ENCODE measurements at regions not wholly inside any gene's neighbourhood (a gene's known extent, or its start where the extent isn't known, plus 50 kb on each side); places are given as distances from the start of the nearest gene placed in this dataset.

DNA sequence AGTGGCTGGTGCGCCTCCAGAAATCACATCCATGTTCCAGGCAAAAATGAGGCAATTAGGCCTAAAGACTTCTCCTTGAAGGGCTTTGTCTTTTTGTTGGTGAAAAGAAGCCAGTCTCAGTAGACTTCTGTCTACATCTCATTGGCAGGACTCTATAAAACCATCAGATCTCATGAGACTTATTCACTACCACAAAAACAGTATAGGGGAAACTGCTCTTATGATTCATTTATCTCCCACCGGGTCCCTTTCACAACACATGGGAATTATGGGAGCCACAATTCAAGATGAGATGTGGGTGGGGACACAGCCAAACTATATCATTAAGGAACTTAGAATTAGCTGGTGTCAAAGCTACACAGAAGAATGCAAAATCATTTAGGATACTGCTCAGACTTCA is 77.7 kb upstream of the SNX2 start:
- H3K27me3 ChIP-seq (ENCODE audit: low read depth) = no peaks in the 10 kb centered on the region
- H3K9me3 ChIP-seq = no peaks in the 10 kb centered on the region
- H3K36me3 ChIP-seq (replicated peaks) = no peaks in the 10 kb centered on the region
- in situ Hi-C loops (cut with MboI; ENCODE audit: low sequenced_read_pairs) = no loop called here
- no peak overlapping the region for H3K4me3 ChIP-seq
- H3K4me1 ChIP-seq = peaks cover 12% of the 10 kb centered on the region
- no peak for DNase-seq (ENCODE audit: low spot score in 2 of 2)

DNA sequence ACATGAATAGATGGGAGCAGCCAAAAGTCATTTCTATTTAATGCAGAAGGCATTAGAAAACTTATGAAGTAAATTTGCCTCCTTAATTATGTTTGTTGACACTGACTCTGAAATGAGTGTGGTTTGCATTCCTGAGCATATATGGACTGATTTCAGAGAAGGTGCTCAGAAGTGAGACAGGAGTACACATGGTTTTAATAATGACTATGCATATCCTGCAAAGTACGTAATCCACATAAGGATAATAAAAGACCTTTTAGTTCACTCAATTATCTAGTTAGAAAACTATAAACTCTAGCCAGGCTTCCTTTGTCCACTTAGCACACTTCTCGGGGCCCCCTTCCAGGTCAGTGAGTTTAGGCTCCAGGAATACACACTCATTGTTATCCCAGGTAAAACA is 75.7 kb upstream of the SNX2 start:
- Histone ChIP-seq H3K4me3 (no peak overlapping the region), H3K27me3 (ENCODE audit: low read depth) (no peaks in the 10 kb centered on the region), H3K36me3 (replicated peaks) (no peaks in the 10 kb centered on the region), H3K9me3 (no peaks in the 10 kb centered on the region), H3K4me1 (peaks cover 12% of the 10 kb centered on the region)
- DNase-seq (ENCODE audit: low spot score in 2 of 2) = peak; percentile 33 to 66
- in situ Hi-C loops (cut with MboI; ENCODE audit: low sequenced_read_pairs) = no loop called here

DNA sequence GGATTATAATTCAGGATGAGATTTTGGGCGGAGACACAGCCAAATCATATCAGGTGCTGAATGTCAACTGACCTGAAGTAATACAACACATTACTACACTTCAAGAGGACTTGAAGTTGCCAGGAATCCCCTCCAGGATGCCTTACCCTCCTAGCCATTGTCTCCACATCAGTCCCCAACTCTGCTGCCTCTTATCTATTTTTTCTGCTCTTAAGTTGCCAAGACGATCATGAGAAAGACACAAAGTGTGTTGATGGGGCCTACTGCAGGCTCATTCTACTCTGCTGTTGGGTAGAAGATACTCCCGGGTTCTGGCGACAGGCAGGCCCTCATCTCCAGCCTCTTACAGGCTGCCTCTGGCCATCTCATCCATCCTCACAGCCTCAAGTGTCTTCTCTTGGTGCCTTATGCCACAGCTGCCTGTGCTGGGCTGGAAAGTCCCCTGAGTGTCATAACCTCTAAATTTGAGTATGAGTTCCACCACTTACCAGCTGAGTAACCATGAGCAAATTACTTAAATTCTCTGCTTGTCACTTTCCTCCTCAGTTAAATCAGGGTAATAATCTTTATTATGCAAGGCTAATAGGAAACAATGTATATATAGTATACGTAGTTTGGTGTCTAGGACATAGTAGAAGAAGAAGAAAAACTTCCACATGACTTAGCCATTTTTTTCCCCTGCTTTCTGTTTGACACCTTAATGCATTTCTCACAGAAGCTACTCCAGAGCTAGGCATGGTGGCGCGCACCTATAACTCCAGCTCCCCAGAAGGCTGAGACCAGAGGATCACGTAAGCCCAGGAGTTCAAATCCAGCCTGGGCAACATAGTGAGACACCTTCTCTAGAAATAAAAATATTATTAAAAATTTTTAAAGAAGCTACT is 73.0 kb upstream of the SNX2 start:
- Histone ChIP-seq H3K4me3 (no peak overlapping the region), H3K27me3 (ENCODE audit: low read depth) (no peaks in the 10 kb centered on the region), H3K36me3 (replicated peaks) (no peaks in the 10 kb centered on the region), H3K9me3 (no peaks in the 10 kb centered on the region), H3K4me1 (peaks cover 12% of the 10 kb centered on the region)
- in situ Hi-C loops (cut with MboI; ENCODE audit: low sequenced_read_pairs) = no loop called here
- DNase-seq (ENCODE audit: low spot score in 2 of 2) = no peak

DNA sequence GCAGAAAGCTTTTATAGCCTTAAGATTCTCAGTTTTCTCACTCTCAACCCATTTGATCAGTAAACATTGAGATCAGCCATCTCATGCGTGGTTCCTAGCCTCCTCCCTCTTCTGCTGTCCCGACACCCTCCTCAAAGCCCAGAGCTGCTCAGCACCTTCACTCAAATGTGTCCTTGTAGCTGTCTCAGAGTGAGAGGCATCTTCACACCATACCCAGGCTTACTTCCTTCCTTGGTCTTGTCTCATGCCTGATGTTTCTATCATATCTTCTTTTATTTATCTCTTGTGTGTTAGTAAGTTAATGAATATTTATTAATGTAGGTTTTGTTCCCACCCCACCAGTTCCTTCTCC is 72.4 kb upstream of the SNX2 start:
- H3K36me3 ChIP-seq (replicated peaks) = no peaks in the 10 kb centered on the region
- no peak for DNase-seq (ENCODE audit: low spot score in 2 of 2)
- H3K4me1 ChIP-seq = peaks cover 12% of the 10 kb centered on the region
- H3K4me3 ChIP-seq = no peak overlapping the region
- in situ Hi-C loops (cut with MboI; ENCODE audit: low sequenced_read_pairs) = no loop called here
- H3K9me3 ChIP-seq = no peaks in the 10 kb centered on the region
- no peaks in the 10 kb centered on the region for H3K27me3 ChIP-seq (ENCODE audit: low read depth)

DNA sequence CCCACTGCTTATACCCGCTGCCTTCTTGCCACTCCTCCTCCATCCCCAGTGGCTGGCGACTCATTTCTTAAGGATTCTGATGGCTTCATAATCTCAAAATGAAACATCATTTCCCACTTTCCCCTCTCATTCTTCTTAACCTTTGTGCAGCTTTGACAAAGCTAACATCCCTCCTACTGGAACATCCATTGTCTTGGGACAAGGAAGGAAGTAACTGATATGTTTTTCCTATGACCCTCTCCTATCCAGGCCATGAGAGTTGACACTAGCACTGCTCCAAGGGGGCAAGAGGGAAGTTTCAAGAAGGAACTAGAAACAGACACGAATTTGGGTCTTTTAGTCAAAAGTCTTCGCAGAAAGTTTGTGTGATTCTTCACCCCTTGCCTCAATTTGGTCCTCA is 71.7 kb upstream of the SNX2 start:
- in situ Hi-C loops (cut with MboI; ENCODE audit: low sequenced_read_pairs) = no loop called here
- Histone ChIP-seq H3K9me3 (no peaks in the 10 kb centered on the region), H3K36me3 (replicated peaks) (no peaks in the 10 kb centered on the region), H3K4me1 (peaks cover 12% of the 10 kb centered on the region), H3K4me3 (no peak overlapping the region), H3K27me3 (ENCODE audit: low read depth) (no peaks in the 10 kb centered on the region)
- DNase-seq (ENCODE audit: low spot score in 2 of 2) = no peak

DNA sequence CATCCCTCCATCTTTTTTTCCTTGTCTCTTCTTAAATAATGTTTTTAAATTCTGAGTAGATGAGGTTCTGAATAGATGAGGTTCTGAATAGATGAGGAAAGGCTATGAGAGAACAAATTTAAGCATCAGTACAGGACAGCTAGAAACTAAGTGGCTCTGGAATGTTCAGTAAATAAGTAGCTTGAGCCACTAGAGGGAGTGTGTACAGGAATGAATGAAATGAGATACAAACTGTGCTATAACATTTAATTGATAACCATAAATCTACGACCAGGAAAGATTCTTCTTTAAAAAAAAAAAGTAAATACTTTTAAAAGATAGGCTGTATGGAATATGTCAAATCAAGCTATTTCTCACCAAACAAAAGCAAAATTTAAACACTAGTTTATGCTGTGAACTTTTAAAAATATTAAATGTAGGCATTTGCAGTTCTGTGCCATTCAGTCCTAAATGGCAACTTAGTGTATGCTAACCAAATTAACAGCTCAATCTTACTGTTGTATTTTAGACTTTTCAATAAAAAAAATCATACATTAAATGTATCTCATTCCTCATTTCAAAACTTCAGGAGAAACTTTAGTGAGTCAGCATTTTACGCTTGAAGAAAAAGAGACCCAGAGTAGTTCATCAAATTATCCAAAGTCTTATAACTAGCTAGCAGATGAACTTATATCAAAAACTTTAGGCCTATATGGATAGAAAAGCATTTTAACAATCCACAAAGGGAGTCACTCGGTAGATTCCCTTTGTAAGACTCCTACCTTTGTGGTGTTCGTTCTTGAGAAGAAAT is 70.4 kb upstream of the SNX2 start:
- in situ Hi-C loops (cut with MboI; ENCODE audit: low sequenced_read_pairs) = no loop called here
- Histone ChIP-seq H3K36me3 (replicated peaks) (no peaks in the 10 kb centered on the region), H3K9me3 (no peaks in the 10 kb centered on the region), H3K27me3 (ENCODE audit: low read depth) (no peaks in the 10 kb centered on the region), H3K4me3 (no peak overlapping the region), H3K4me1 (peaks cover 4% of the 10 kb centered on the region)
- DNase-seq (ENCODE audit: low spot score in 2 of 2) = peak in 1 of 2 experiments; percentile 67

DNA sequence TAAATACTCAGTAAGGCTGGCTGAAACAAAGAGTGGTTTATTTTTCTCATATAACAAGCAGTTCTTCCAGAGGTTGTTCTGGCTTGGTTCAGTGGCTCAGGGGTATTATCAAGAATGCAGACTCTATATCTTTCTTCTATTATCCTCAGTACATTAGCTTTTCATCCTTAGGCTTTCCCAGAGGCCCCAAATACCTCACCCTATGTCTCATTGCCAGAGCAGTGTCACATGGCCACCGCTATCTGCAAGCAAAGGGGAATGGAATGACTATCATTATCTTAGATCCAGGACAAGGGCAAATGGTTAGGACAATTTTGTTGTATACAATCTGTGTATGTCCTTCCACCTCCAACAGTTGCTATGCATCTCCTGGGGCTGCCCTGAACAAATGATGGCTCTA is 69.0 kb upstream of the SNX2 start:
- DNase-seq (ENCODE audit: low spot score in 2 of 2) = no peak
- H3K27me3 ChIP-seq (ENCODE audit: low read depth) = no peaks in the 10 kb centered on the region
- no peaks in the 10 kb centered on the region for H3K4me1 ChIP-seq
- H3K36me3 ChIP-seq (replicated peaks) = no peaks in the 10 kb centered on the region
- in situ Hi-C loops (cut with MboI; ENCODE audit: low sequenced_read_pairs) = no loop called here
- no peak overlapping the region for H3K4me3 ChIP-seq
- H3K9me3 ChIP-seq = no peaks in the 10 kb centered on the region

DNA sequence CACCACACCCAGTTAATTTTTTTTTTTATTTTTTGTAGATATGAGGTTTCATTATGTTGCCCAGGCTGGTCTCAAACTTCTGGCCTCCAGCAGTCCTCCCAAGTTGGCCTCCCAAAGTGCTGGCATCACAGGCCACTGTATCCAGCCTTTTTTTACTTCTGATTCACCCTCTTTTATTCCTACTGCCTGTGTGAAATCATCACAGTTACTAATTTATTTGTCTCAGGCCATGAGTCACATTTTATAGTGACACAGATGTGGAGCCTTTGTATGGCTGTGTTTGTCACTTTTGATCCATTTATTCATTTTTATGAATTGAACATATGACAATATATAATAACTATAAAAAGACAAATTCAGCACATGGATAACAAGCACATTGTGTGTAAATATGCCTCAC is 67.1 kb upstream of the SNX2 start:
- Histone ChIP-seq H3K4me1 (no peaks in the 10 kb centered on the region), H3K27me3 (ENCODE audit: low read depth) (no peaks in the 10 kb centered on the region), H3K9me3 (no peaks in the 10 kb centered on the region), H3K4me3 (no peak overlapping the region), H3K36me3 (replicated peaks) (no peaks in the 10 kb centered on the region)
- DNase-seq (ENCODE audit: low spot score in 2 of 2) = no peak
- in situ Hi-C loops (cut with MboI; ENCODE audit: low sequenced_read_pairs) = no loop called here

DNA sequence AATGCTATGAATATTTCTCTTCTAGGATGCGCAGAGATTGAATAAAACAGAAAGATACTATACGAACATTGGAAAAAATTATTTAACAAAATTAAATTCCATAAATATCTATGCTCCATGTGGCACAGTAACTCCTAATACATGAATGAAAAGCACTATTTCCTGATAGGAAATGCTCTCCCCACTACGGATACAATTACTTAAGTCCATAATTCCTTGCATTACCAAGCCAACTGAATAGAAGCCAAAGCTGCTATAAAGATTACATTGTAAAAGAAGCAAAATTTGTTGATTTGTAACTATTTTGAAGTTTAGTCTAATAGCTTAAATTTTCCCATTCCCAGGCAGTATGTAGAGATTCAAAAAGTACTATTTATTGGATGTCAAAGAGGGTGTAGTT is 61.8 kb upstream of the SNX2 start:
- DNase-seq (ENCODE audit: low spot score in 2 of 2) = no peak
- H3K4me3 ChIP-seq = no peak overlapping the region
- no peaks in the 10 kb centered on the region for H3K27me3 ChIP-seq (ENCODE audit: low read depth)
- no peaks in the 10 kb centered on the region for H3K9me3 ChIP-seq
- H3K4me1 ChIP-seq = no peaks in the 10 kb centered on the region
- H3K36me3 ChIP-seq (replicated peaks) = no peaks in the 10 kb centered on the region
- in situ Hi-C loops (cut with MboI; ENCODE audit: low sequenced_read_pairs) = no loop called here

DNA sequence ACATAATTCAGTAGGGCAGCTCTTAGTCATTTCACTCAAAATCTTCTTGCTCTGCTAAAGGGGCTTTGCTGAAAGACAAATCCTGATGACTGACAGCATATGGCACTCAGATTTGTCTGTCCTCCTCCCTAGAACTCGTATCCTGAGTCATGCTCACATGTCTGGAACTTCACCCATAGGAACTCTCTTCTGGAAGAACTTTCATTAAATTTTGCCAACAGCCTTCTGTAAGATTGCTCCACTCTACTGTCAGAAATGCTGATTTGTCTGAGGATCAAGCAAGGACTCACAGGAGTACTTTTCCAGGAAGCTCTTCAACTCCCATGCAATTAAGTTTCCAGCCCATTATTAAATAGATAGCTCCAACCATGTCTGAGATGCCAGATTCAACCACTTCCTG is 59.8 kb upstream of the SNX2 start:
- no peaks in the 10 kb centered on the region for H3K9me3 ChIP-seq
- H3K27me3 ChIP-seq (ENCODE audit: low read depth) = 0 out of 2 replicates have a peak, but pooled peaks cover 2% of the 10 kb centered on the region
- no peaks in the 10 kb centered on the region for H3K36me3 ChIP-seq (replicated peaks)
- in situ Hi-C loops (cut with MboI; ENCODE audit: low sequenced_read_pairs) = no loop called here
- no peak for DNase-seq (ENCODE audit: low spot score in 2 of 2)
- H3K4me1 ChIP-seq = no peaks in the 10 kb centered on the region
- no peak overlapping the region for H3K4me3 ChIP-seq

DNA sequence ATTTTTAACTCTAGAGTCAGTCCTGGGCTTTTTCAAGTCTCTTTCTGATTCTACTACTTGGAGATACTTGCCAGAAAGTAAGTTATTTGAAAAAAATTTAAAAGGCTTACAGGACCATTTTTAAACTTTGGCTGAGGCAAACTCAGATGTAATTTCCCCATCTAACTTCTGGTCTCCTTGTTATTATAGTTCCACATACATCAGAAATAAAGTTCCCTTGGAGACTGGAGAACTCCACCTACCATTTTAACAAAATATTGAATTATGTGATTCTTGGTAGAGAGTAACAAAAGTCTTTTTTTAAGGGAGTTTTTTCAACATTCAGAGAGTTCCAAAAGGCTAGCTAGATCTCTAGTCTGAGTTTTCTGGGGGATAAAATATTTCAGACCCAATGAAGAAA is 56.3 kb upstream of the SNX2 start:
- Histone ChIP-seq H3K36me3 (replicated peaks) (no peaks in the 10 kb centered on the region), H3K27me3 (ENCODE audit: low read depth) (0 out of 2 replicates have a peak, but pooled peaks cover 2% of the 10 kb centered on the region), H3K4me1 (no peaks in the 10 kb centered on the region), H3K4me3 (no peak overlapping the region), H3K9me3 (no peaks in the 10 kb centered on the region)
- no peak for DNase-seq (ENCODE audit: low spot score in 2 of 2)
- in situ Hi-C loops (cut with MboI; ENCODE audit: low sequenced_read_pairs) = no loop called here

DNA sequence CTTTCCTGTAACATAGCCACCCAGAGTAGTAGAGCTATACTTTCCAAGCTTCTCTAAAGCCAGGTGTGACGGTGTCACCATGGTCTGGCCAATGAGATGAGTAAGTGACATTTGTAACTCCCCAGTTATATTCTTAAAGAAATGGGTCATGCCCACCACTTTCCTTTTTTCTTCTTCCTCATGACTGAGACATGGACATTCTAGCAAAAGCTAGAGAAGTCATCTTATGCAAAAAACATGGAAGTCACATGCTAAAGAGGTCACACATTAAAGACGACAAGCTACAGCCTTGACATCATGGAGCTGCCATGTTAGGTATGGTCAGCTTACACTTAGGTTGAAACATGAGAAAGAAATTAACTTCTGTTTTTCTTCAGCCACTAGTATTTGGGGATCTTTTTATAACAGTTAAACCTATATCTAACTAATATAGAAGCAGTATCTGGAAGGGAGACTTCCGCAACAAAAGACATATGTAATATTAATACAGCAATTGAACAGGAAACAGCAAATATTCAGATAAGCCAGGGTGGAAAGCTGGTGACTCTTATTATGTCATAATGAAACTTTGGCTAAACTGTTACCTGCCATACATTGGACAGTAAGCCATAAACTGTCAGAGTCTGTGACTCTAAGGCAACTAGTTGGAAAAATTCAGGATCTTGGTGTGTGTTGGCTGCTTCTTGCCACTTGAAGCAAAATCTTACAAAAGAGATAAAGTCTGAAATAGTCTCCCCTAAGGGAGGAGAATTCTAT is 54.7 kb upstream of the SNX2 start:
- DNase-seq (ENCODE audit: low spot score in 2 of 2) = no peak
- Histone ChIP-seq H3K36me3 (replicated peaks) (no peaks in the 10 kb centered on the region), H3K4me1 (no peaks in the 10 kb centered on the region), H3K4me3 (no peak overlapping the region), H3K9me3 (no peaks in the 10 kb centered on the region), H3K27me3 (ENCODE audit: low read depth) (0 out of 2 replicates have a peak, but pooled peaks cover 2% of the 10 kb centered on the region)
- in situ Hi-C loops (cut with MboI; ENCODE audit: low sequenced_read_pairs) = no loop called here

DNA sequence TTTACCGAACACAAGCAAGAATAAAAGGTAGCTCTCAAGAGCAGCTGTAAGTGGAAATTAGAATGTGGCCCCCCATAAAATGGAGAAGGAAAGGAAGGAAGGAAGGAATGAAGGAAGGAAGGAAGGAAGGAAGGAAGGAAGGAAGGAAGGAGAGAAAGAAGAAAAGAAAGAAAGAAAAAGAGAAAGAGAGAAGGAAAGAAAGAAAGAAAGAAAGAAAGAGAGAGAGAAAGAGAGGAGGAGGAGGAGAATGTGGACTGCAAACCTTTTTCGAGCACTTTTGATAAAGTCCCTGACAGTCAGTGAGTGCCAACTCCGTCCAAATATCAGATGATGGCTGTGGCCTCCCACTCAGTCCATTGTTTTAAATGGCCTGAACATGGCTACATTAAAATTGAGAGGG is 53.8 kb upstream of the SNX2 start:
- no peak for DNase-seq (ENCODE audit: low spot score in 2 of 2)
- no peaks in the 10 kb centered on the region for H3K36me3 ChIP-seq (replicated peaks)
- no peaks in the 10 kb centered on the region for H3K4me1 ChIP-seq
- no peaks in the 10 kb centered on the region for H3K9me3 ChIP-seq
- no peak overlapping the region for H3K4me3 ChIP-seq
- 0 out of 2 replicates have a peak, but pooled peaks cover 2% of the 10 kb centered on the region for H3K27me3 ChIP-seq (ENCODE audit: low read depth)
- in situ Hi-C loops (cut with MboI; ENCODE audit: low sequenced_read_pairs) = no loop called here

DNA sequence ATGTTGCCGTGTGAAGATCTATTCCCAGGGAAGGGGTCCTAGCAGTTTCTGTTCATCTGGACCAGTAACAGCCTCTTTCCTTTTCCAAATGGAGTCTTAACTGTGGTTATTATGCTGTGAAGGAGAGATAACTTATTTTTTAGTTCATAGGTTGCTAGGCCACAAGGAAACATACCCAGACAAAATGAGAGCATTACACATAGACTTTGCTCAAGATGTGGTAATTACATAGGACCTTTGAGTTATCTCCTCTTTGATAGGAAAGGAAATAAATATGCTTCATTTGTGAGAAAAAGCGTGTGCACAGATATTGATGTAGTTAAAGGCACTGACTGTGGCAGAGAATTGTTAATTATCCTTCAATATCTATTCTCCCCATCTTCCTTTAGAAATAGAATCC is 52.5 kb upstream of the SNX2 start:
- DNase-seq (ENCODE audit: low spot score in 2 of 2) = no peak
- Histone ChIP-seq H3K4me1 (peaks cover 4% of the 10 kb centered on the region), H3K9me3 (no peaks in the 10 kb centered on the region), H3K27me3 (ENCODE audit: low read depth) (0 out of 2 replicates have a peak, but pooled peaks cover 2% of the 10 kb centered on the region), H3K36me3 (replicated peaks) (no peaks in the 10 kb centered on the region), H3K4me3 (no peak overlapping the region)
- in situ Hi-C loops (cut with MboI; ENCODE audit: low sequenced_read_pairs) = no loop called here
